GM18511 (cell line): ENCODE measurements at regions not wholly inside any gene's neighbourhood (a gene's known extent, or its start where the extent isn't known, plus 50 kb on each side); places are given as distances from the start of the nearest gene placed in this dataset.
A peak's percentile ranks its signal among the peaks of the same experiment; 100 is the strongest.
"Not testable (repeated sequence)": the region's sequence is repeated elsewhere in the genome, so short reads cannot be mapped to it uniquely, and the experiment has no call there.

Experiments
- ATAC-seq: cut with Tn5 transposase; IDR thresholded peaks from one replicate; pipeline ENCODE4 v1.9.1; 2021; ENCODE audit warnings: mild to moderate bottlenecking, moderate library complexity; ENCODE audit not compliant: unreplicated experiment

DNA sequence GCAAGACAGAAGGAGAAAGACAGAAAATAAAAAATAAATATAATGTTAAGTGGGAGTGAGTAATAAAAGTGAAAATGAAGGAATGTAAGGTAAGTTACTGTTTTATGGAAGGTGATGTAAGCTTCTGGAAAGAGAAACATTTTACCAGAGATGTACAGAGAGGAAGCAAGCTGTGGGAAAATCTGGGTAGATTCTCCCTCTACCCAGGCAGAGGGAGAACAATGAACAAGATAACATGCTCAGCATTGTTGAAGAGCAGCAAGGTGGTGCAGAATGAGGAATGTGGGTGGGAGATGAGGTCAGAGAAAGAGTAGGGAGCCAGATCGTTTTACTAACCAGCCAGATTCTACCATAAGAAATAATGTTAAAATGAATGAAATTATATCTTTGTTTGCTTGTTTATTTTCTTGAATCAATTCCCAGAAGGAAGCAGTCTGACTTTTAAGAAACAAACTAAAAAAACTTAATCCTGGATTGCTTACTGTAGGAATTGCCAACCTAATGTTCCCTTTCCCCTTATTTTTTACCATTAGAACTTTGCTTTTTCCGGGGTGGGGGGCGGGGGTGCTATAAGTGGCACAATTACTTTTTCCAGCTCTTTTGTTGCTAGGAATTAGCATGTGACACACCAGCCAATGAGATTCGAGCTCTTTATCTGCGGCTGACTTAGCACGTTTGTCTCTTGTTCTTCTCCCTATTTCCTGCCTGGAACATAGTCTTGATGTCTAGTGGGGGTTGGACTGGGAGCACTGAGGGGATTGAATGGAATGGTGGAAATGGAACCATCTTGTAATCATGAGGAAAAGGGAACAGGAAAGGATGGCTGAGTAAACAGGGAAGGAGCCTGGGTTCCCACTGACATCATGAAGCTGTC, 356.7 kb downstream of the TMEM167A start:
- no peak for ATAC-seq

DNA sequence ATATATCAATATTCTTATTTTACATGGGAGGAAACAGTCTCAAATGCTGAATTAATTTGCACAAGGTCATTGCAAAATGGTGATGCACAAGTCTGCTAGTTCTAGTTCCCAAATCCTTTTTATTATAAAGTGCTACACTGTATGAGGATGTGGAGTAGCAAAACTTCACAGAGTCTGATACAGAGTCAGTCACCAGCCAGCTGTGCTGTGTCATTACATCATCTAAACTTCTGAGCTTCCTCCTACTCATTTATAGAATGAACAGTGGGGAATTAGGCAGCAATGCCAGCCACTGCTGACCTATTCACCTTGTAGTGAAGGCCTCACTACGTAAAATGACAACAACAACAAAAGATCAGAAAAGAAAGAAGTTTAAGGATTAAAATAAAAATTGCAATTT, 357.8 kb downstream of the TMEM167A start:
- peak; percentile 97 for ATAC-seq

DNA sequence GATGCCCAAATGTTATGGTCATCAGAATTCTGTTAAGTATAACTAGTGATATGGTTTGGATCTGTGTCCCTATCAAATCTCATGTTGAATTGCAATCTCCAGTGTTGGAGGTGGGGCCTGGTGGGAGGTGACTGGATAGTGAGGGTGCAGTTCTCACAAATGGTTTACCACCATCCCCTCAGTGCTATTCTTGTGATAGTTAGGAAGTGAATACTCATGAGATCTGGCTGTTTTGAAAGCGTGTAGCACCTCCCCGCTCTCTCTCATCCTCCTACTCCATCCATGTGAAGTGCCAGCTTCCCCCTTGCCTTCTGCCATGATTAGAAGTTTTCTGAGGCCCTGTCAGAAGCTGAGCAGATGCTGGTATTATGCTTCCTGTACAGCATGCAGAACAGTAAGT, 359.5 kb downstream of the TMEM167A start:
- ATAC-seq = no peak

DNA sequence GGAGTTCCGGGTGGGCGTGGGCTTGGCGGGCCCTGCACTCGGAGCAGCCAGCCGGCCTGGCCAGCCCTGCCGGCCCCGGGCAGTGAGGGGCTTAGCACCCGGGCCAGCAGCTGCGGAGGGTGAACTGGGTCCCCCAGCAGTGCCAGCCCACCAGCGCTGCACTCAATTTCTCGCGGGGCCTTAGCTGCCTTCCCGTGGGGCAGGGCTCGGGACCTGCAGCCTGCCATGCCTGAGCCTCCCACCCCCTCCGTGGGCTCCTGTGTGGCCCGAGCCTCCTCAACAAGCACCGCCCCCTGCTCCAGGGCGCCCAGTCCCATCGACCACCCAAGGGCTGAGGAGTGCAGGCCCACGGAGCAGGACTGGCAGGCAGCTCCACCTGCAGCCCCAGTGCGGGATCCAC, 362.5 kb downstream of the TMEM167A start:
- not testable (repeated sequence) for ATAC-seq

DNA sequence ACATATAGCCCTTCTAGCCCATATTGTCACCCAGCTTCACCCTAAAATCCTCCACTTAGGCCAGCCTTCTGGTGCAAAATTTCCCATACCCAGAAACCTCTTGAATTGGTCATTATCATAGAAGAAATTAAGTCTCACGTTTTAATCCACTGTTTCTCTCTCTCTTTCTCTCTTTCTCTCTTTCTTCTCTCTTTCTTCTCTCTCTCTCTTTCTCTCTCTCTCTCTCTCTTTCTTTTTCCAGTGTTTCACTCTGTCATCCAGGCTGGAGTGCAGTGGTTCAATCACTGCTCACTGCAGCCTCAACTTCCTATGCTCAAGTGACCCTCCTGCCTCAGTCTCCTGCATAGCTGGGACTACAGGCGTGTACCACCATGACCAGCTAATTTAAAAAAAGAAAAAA, 363.4 kb downstream of the TMEM167A start:
- no peak for ATAC-seq

DNA sequence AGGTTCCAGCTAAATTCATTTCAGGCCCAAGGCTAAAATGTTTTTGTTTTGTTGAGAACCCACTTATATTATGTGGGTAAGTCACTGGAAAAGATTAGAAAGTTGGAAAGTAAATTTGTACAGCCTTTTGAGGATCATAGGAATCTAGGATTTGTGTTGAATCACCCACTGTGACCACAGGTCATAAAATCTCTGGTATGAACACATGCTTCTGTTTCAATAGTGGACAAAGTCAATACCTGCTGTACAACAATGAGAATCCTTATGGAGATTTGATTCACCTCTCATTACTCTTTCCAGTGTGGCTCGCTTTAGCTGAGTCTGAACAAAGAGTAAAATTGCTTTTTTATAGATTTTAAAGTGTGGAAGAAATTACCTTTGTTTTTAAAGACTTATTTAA, 369.5 kb downstream of the TMEM167A start:
- no peak for ATAC-seq

DNA sequence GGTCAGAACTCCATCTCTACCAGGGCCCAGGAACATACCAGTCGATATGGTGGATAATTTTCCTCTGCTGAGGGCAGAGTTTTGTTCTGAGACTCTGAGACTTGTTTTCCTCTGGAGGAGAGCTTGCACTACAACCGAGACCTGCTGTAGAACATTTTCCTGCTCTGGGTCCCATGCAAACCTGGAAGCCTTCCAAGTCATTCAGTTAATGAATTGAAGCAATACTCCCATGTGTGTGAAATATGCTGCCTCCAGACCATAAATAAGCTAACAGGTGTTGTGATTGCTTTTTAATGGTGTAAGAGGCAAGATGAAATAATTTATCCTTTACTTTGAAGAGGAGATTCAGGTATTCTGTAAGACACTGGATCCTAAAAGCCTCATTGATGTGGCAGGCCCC, 372.8 kb downstream of the TMEM167A start:
- no peak for ATAC-seq

DNA sequence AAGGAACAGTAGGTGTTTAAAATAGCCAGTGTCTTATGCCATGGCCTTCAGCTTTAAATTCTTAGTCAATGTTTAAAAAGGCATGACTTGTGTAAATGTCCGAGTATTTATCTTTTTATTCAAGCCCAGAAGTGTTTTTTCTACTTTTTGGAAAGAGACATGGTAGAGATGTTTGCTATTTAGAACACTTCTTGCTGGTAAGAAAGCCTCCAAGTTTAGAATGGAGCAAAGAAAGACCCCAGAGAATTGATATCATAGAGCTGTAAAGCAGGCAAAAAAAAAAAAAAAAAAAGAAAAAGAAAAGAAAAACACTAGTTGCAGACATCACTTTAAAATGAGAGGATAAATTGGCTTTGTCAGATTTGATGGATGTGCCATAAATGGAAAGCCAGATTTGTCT, 375.1 kb downstream of the TMEM167A start:
- no peak for ATAC-seq

DNA sequence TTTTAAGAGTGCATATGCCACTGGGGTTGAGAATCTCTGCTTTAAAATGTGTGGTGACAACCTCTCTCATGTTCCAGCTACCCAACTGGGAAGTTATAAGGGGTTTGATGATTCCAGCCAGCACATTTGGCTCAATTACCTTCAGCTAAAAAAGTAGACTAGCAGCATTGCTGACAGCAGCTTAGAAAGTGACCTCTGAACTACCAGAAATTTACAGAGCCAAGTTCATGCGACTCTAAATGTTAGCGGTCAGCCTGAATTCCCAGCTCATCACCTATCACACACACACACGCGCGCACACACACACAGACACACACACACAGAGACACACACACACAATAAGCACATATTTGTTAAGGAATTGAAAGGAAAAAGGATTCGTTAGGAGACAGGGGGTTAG, 377.5 kb downstream of the TMEM167A start:
- ATAC-seq = no peak

DNA sequence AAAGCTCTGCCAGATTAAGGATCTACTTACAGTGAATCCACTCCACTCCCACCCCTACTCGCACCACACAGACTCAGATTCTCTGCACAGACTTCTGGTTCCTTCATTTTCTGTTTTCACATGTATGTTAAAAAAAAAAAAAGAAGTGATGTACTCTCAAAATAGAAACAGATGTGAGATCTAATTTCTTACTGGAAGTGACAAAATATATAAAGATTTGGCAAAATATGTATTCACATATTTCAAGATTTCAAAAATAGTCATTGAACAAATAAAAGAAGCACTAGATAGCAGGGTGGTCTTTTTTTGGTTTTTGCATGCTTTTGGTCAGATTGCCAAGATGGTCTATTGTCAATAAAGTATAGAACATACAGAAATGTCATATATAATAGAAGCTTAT, 379.2 kb downstream of the TMEM167A start:
- ATAC-seq = no peak

DNA sequence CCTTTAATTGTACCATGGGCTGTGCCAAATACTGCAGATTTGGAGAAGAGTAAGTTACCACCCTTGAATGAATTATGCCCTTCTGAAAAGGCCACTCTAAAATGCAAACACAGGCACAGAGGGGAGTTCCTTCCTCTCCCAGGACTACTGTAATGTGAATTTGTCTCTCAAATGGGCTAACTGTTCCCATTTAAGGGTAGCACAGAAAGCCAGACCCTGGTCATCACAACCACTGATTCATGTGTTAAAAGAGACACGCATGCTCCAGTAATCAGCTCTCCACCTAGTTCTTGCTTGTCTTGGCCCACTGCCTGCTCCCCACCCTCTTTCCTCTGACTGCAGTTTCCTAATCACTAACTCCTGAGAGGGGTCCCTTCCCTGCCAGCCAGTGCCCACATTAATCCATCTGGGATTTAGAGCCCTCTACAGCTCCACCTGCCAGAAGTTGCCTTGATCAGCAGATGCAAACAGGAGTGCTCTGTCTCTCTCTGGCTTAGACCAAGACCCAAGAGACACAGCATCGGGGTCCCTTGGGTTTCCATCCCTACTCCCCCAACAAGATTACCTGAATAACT, 382.4 kb downstream of the TMEM167A start:
- no peak for ATAC-seq

DNA sequence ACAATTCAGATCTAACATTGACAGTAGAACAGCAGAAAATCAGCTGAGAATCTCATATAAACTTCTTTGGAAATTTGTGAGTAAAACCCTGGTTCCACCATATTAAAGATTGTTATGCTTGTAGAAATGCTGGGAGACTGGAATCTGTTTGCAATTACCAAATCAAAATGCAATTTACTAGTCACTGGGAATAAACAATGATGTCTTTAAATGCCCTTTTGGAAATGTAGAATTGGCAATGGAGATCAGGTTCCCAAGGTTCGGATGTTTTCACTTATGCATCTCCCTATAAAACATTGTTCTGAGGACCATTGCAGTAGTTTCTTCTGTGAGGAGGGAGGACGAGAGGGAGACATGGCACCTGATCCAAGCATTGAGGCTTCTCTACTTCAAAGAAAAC, 384.4 kb downstream of the TMEM167A start:
- no peak for ATAC-seq

DNA sequence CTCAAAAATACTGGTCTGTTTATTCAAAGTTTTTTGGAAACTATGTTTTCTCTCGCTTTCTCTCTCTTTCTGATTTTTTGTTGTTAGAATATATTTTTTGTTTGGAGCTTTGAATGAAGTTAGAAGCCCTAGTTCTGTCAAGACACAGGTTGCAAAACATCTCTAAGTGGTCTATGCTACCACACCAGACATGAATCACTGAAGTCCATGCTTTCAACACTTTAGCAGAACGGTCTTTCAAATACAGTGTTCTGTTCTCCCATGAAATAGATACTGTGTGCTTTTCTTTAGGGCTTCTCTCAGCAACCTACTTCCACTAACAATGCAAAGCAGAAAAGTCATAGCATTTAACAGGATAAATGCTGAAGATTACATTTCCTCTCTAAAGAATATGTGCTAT, 392.5 kb downstream of the TMEM167A start:
- ATAC-seq = no peak

DNA sequence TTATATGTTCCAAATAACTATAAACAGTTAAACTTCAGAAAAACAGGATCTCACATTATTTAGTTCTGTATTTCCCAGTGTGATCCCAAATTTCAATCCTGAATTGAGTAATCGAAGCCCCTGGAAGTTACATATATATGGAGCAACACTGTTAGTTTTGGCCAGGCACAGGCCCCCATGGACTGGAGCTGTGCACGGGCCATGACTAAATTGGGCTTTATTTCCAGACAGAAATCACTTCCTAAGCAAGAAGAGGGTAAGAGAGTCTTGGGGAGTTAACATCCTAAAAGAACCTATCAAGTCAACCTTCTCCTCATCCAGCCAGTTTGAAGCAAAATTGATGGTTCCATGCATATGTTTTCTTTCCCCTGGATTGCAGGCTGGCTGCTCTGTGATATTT, 393.0 kb downstream of the TMEM167A start:
- no peak for ATAC-seq

DNA sequence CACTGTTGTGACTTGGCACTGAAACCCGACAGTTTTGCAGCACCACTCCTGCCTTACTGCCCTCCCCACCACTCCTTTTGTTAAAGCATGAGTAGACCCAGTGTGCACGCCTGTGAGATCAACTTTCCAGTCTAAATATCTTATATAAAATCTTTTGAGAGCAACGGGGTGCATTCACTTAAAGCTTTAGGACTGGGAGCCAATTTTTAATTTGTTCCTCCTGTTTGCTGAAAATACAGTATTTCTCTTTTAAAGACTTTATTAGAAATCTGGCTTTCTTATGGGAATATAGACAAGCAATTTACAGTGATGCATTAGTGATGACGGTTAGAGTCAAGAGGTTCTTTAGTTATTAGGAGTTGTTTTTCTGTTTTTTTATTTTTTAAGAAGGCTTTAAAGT, 397.5 kb downstream of the TMEM167A start:
- ATAC-seq = no peak

DNA sequence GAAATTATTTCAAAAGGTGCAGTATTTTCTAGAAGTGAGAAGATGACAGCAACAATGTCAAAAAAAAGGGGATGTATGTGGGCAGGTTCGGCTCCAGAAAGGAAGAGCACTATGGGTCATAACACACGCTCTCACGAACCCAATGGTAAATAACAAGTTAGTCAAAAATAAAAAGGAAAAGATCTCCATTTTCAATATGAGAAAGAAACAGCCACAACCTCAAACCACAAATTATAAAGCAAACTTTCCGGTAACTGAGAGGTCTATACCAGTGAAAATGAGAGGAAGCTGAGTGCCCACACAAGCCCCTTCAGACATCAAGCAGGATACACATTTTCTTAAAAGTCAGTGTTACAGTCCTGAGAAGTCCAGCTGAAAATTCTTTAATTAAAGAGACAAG, 398.5 kb upstream of the RPS23 start:
- peak; percentile 88 for ATAC-seq

DNA sequence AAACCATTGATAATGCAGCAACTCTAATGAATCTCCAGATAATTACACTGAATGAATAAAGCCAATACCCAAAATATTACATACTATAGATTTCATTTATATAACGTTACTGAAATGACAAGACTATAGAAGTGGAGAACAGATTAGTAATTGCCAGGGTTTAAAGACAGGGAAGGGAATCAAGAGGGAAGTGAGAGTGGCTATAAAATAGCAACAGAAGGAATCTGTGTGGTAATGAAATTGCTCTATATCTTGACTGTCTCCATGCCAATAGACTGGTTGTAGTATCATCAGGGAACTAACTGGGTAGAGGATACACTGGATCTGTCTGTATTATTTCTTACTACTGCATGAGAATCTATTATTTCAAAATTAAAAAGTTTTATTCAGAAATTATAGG, 396.5 kb upstream of the RPS23 start:
- ATAC-seq = no peak

DNA sequence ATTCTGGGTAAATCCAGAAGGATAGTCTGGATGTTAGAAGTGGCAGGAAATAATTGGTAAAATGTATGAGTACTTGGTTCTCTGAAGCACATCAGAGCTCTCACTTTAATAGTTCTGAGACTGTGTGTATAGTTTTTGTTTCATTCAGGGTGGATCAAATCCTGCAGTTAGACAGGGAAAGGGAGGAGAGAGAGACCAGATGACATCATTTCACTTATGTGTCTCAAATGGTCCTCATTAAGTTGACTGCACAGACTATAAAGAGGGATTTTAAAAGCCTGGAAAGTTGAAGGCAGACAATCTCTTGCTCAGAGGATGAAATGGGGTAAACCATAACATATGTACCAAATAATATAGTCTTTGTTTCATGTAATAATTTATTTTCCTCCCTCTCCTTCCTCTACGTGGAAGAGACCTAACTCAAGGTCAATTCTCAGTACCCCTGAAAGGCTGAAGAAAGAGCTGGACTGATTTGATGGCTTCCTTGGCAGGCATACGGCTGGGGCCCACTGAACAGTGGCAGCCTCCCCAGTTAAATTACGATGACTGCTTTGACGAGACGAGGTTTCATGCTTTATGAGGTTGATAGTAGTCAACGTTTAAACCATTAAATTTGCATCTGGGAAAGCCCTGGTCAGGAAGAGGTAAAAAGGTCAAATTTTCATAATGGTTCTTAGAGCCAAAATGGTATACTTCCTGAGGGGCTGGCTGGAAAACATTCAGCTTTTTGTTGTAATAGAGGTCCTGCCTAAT, 395.1 kb upstream of the RPS23 start:
- ATAC-seq = no peak

DNA sequence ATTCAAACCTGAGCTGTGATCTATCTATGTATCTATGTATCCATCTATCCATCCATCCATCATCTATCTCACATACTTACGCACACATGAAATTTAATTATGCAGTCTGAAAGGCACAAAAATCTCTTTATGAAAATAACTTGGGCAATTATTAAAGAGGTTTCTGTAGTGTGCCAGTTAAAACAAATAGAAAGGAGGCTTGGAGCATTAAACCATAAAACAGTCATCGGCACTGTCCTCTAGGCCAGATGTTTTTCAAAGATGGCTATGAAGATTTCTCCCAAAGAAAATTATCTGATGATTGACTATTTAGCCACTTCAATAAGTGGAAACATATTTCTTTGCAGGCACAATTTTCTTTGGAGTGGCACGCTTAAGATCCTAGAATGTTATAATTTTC, 392.5 kb upstream of the RPS23 start:
- ATAC-seq = no peak

DNA sequence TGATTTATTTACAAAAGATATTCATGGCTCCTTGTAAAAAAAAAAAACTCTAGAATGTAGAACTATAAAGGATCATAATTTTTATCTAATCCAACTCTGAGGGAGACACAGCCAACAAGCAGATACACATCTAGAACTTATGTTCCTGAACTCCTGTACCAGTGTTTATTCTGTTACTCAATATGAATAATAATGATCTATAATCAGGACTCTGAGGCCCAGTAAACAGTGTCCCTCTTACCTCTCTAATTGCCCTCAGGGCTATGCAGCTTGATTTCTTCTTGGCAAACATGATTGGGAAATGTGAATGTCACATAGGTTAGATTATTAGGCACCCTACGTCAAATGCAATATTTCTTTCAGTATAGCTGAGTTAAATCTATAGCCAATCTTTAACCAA, 391.6 kb upstream of the RPS23 start:
- no peak for ATAC-seq

DNA sequence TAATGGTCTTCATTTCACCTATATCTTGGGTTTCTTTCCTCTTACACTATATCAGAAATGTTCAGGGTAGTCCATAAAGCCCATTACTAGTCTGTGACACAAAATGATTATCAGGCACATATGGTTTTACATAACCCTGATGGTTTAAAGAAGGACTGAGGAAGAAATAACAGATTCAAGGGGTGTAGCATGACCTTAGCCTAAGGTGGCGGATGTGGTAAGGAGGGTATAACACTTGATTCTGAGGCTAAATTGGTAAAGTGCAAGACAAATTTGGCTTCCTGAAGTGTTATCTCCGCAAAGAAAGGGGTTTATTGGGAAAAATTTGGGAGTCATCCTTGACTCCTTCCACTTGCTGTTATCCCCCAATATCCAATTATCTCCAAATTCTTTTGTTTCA, 388.2 kb upstream of the RPS23 start:
- no peak for ATAC-seq

DNA sequence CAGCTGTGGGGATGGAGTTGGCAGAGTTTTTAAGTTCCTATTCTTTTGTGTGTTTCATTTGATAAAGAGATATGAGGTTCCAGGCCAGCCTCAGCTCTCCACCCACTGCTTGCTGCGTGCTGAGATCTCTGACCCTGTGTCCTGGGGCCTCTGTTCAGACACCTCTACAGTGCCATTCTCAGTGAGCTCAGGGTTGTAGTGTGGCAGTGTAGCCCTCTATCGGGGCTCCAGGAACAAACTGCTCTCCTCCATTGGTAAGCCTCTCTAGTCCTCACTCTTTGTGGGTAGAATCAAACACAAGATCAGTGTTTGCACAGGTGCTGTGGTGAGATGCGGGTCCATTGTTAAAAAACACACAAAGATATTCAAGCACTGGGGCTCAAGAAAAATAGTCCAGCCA, 386.6 kb upstream of the RPS23 start:
- no peak for ATAC-seq
